ENCODE measurements at regions not wholly inside any gene's neighbourhood (a gene's known extent, or its start where the extent isn't known, plus 50 kb on each side); places are given as distances from the start of the nearest gene placed in this dataset.

- TF ChIP-seq CSRNP3 (CRISPR knock-in tag; IDR thresholded peaks at IDR 0.05) (no peak), POU6F1 (CRISPR knock-in tag; IDR thresholded peaks at IDR 0.05; ENCODE audit: borderline replicate concordance, low read depth) (no peak), ZFP30 (CRISPR knock-in tag; IDR thresholded peaks at IDR 0.05) (no peak), OSR1 (CRISPR knock-in tag; IDR thresholded peaks at IDR 0.05) (no peak)
Measured at GRCh38 chr10:57786331-57786730, 481.4 kb downstream of the IPMK start.
